ENCODE measurements at regions not wholly inside any gene's neighbourhood (a gene's known extent, or its start where the extent isn't known, plus 50 kb on each side); places are given as distances from the start of the nearest gene placed in this dataset.

- Mint-ChIP-seq H3K36me3 (ENCODE audit: low read depth) (no peaks in the 10 kb centered on the region), H3K4me1 (ENCODE audit: low read depth) (no peaks in the 10 kb centered on the region), H3K27me3 (ENCODE audit: low read depth) (peaks cover 4% of the 10 kb centered on the region), H3K4me3 (ENCODE audit: unreplicated experiment) (no peak overlapping the region), H3K27ac (ENCODE audit: unreplicated experiment) (no peak overlapping the region), H3K9me3 (ENCODE audit: low read depth) (peaks cover 4% of the 10 kb centered on the region)
- no peak for TF ChIP-seq CTCF (IDR thresholded peaks at IDR 0.05)
- no peak for DNase-seq (ENCODE audit: low spot score)
These were observed 297.2 kb downstream of the HS3ST1 start for GRCh38 chr4:11131491-11131890.

DNA sequence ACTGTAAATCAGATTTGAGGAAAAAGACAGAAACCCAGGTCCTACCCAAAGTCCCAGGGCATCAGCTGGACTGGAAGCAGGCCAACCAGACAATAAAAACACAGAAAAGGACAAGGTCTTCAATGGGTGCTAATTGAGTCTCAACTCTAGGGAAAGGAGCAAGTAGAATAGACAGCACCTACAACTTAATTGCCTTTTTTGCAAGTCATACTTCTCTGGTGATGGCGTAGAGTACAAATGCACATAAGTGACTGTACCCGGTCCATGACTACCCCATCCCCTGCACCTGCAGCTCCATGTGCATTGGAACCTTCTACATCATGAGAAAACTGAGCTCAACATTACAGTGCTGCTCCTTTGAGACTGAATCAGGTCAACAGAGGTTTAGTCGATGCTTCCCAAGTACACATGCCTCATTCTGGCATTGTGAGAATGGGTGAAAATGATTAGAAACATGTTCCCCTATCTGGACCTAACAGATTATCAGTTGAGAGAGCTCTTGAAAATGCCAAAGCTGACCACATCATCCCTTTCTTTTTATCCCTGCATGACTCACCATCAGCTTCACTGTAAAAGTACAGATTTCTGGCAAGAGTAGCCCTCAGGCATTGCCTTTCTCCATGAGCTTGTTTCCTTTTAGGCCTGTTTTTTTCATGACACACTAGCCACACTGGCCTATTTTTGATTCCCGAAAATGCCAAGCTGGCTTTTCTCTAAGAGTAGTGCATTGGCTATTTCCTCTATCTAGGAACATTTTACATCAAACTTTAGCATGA, 298.3 kb downstream of the HS3ST1 start:
- DNase-seq (ENCODE audit: low spot score): no peak
- TF ChIP-seq CTCF (IDR thresholded peaks at IDR 0.05): no peak
- H3K4me1 Mint-ChIP-seq (ENCODE audit: low read depth): no peaks in the 10 kb centered on the region
- H3K9me3 Mint-ChIP-seq (ENCODE audit: low read depth): peaks cover 4% of the 10 kb centered on the region
- H3K27ac Mint-ChIP-seq (ENCODE audit: unreplicated experiment): no peak overlapping the region
- H3K36me3 Mint-ChIP-seq (ENCODE audit: low read depth): no peaks in the 10 kb centered on the region
- H3K4me3 Mint-ChIP-seq (ENCODE audit: unreplicated experiment): no peak overlapping the region
- H3K27me3 Mint-ChIP-seq (ENCODE audit: low read depth): peaks cover 6% of the 10 kb centered on the region

DNA sequence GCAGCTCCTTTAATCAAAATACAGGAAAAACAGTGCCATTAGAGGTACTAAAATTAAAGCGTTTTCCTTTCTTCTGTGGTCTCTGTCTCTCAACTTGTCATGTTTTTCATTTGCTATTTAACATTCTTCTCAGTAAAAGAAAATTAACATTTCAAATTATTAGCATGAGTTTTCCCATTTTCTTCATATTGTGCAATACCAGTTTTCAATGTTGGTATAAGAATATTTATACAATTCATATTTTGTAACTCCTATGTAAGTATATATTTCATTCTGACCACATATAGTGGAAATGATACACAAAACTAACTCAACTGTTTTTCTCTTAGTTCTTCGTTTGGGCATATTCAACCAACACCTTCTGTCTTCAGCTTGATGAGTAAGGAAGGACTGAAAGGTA, 308.3 kb downstream of the HS3ST1 start:
- Mint-ChIP-seq H3K4me3 (ENCODE audit: unreplicated experiment) (no peak overlapping the region), H3K27me3 (ENCODE audit: low read depth) (peaks cover 3% of the 10 kb centered on the region), H3K4me1 (ENCODE audit: low read depth) (no peaks in the 10 kb centered on the region), H3K9me3 (ENCODE audit: low read depth) (peaks cover 9% of the 10 kb centered on the region), H3K27ac (ENCODE audit: unreplicated experiment) (no peak overlapping the region), H3K36me3 (ENCODE audit: low read depth) (peaks cover 1% of the 10 kb centered on the region)
- TF ChIP-seq CTCF (IDR thresholded peaks at IDR 0.05): no peak
- no peak for DNase-seq (ENCODE audit: low spot score)

- Mint-ChIP-seq H3K4me1 (ENCODE audit: low read depth) (no peaks in the 10 kb centered on the region), H3K4me3 (ENCODE audit: unreplicated experiment) (no peak overlapping the region), H3K9me3 (ENCODE audit: low read depth) (peaks cover 9% of the 10 kb centered on the region), H3K27me3 (ENCODE audit: low read depth) (peaks cover 3% of the 10 kb centered on the region), H3K36me3 (ENCODE audit: low read depth) (peaks cover 1% of the 10 kb centered on the region), H3K27ac (ENCODE audit: unreplicated experiment) (no peak overlapping the region)
- DNase-seq (ENCODE audit: low spot score): no peak
- TF ChIP-seq CTCF (IDR thresholded peaks at IDR 0.05): no peak
These were observed 309.2 kb downstream of the HS3ST1 start for GRCh38 chr4:11119474-11119873.

DNA sequence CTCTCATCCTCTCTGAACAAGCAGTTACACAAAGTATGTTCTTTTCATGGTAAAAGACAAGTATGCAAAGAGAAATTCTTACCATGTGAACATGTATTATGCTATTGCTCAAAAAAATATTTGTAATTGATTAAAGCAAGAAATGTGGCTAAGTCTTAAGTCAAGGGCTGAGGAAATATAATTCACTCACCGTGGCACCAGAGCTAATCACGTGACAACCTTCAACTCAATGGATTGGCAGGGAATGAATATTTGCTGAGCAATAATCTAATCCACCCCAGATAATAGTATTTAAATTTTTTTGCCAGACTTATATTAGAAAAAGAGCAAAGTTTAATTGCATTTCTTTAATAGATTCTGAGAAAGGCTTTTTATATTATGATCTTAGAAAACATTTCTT, 310.2 kb downstream of the HS3ST1 start:
- H3K9me3 Mint-ChIP-seq (ENCODE audit: low read depth): peaks cover 7% of the 10 kb centered on the region
- no peak for TF ChIP-seq CTCF (IDR thresholded peaks at IDR 0.05)
- no peak overlapping the region for H3K27ac Mint-ChIP-seq (ENCODE audit: unreplicated experiment)
- DNase-seq (ENCODE audit: low spot score): no peak
- H3K4me3 Mint-ChIP-seq (ENCODE audit: unreplicated experiment): no peak overlapping the region
- peaks cover 3% of the 10 kb centered on the region for H3K27me3 Mint-ChIP-seq (ENCODE audit: low read depth)
- peaks cover 1% of the 10 kb centered on the region for H3K36me3 Mint-ChIP-seq (ENCODE audit: low read depth)
- no peaks in the 10 kb centered on the region for H3K4me1 Mint-ChIP-seq (ENCODE audit: low read depth)

Measured in chondrocyte (in vitro differentiated cells).